ENCODE measurements at regions not wholly inside any gene's neighbourhood (a gene's known extent, or its start where the extent isn't known, plus 50 kb on each side); places are given as distances from the start of the nearest gene placed in this dataset.
A peak's percentile ranks its signal among the peaks of the same experiment; 100 is the strongest.
"Not testable (repeated sequence)": the region's sequence is repeated elsewhere in the genome, so short reads cannot be mapped to it uniquely, and the experiment has no call there.

DNA sequence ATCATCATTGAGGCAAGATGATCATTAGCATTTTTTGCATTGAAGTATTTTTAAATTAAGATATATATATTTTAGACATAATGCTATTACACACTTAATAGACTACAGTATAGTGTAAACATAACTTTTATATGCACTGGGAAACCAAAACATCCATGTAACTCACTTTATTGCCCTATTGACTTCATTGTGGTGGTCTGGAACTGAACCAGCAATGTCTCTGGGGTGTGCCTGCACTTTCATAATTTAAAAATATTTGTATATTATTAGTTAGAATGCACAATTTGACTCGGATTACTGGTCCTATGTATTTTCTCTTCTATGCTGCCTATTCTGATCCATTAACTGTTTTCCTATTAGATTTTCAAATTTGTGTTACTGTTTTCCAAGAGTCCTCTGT lies 109.1 kb upstream of the SPATA12 start:
- H3K4me3 ChIP-seq, result no peak overlapping the region
- TF ChIP-seq, protein P1, sequence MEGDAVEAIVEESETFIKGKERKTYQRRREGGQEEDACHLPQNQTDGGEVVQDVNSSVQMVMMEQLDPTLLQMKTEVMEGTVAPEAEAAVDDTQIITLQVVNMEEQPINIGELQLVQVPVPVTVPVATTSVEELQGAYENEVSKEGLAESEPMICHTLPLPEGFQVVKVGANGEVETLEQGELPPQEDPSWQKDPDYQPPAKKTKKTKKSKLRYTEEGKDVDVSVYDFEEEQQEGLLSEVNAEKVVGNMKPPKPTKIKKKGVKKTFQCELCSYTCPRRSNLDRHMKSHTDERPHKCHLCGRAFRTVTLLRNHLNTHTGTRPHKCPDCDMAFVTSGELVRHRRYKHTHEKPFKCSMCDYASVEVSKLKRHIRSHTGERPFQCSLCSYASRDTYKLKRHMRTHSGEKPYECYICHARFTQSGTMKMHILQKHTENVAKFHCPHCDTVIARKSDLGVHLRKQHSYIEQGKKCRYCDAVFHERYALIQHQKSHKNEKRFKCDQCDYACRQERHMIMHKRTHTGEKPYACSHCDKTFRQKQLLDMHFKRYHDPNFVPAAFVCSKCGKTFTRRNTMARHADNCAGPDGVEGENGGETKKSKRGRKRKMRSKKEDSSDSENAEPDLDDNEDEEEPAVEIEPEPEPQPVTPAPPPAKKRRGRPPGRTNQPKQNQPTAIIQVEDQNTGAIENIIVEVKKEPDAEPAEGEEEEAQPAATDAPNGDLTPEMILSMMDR (IDR thresholded peaks at IDR 0.05), result no peak
- no peak for TF ChIP-seq POLR2A (IDR thresholded peaks at IDR 0.05)
- intact Hi-C loops (cut with DNase I; ENCODE audit: low total_unique reads), result no loop called here
- 62 to 74% (median 65%) methylated on average over 1 of the region's 1 CpG for WGBS, 5 donors
- H3K4me1 ChIP-seq, result peaks cover 0 to 7% (median 3%) of the 10 kb centered on the region in 4 donors
- H3K36me3 ChIP-seq, result no peaks in the 10 kb centered on the region
- H3K9me3 ChIP-seq, result no peaks in the 10 kb centered on the region
- DNase-seq, result no peak
- H3K27me3 ChIP-seq, result no peaks in the 10 kb centered on the region
- H3K27ac ChIP-seq, result no peak overlapping the region

DNA sequence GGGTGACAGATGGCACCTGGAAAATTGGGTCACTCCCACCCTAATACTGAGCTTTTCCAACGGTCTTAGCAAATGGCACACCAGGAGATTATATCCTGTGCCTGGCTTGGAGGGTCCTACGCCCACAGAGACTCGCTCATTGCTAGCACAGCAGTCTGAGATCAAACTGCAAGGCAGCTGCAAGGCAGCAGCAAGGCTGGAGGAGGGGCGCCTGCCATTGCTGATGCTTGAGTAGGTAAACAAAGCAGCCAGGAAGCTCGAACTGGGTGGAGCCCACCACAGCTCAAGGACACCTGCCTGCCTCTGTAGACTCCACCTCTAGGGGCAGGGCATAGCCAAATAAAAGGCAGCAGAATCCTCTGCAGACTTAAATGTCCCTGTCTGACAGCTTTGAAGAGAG lies 115.1 kb upstream of the SPATA12 start:
- Histone ChIP-seq H3K4me1 (peaks cover 9 to 22% (median 16%) of the 10 kb centered on the region in 4 donors), H3K9me3 (peaks cover 0 to 11% (median 5%) of the 10 kb centered on the region in 4 donors)
- H3K27ac ChIP-seq; intact Hi-C loops (cut with DNase I; ENCODE audit: low total_unique reads); DNase-seq; H3K36me3 ChIP-seq; H3K4me3 ChIP-seq; H3K27me3 ChIP-seq: not testable (repeated sequence)
- 62 to 85% (median 84%) methylated on average over 5 of the region's 5 CpGs for WGBS, 5 donors

DNA sequence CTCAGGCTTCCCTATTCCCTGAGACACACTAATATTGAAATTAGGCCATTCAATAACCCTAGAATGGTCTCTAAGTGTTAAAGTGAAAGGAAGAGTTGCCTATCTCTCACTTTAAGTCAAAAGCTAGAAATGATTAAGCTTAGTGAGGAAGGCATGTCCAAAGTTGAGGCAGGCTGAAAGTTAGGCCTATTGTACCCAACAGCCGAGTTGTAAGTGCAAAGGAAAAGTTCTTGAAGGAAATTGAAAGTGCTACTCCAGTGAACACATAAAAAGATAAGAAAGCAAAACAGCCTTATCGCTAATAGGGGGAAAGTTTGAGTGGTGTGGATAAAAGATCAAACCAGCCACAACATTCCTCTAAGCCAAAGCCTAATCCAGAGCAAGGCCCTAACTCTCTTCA lies 117.9 kb upstream of the SPATA12 start:
- Histone ChIP-seq H3K9me3 (peaks cover 0 to 11% (median 5%) of the 10 kb centered on the region in 4 donors), H3K4me1 (peaks cover 9 to 22% (median 19%) of the 10 kb centered on the region in 4 donors), H3K4me3 (no peak overlapping the region), H3K27me3 (no peaks in the 10 kb centered on the region), H3K27ac (peak overlapping the region; percentile 35 to 67 (median 63)), H3K36me3 (no peaks in the 10 kb centered on the region)
- intact Hi-C loops (cut with DNase I; ENCODE audit: low total_unique reads), result no loop called here
- TF ChIP-seq POLR2AphosphoS5 (IDR thresholded peaks at IDR 0.05) (peak in 2 of 3 donors; percentile 41 to 55), POLR2A (IDR thresholded peaks at IDR 0.05) (no peak)
- WGBS, 5 donors, result 24 to 57% (median 45%) methylated on average over 2 of the region's 2 CpGs
- DNase-seq, result peak in 1 of 2 donors; percentile 36

DNA sequence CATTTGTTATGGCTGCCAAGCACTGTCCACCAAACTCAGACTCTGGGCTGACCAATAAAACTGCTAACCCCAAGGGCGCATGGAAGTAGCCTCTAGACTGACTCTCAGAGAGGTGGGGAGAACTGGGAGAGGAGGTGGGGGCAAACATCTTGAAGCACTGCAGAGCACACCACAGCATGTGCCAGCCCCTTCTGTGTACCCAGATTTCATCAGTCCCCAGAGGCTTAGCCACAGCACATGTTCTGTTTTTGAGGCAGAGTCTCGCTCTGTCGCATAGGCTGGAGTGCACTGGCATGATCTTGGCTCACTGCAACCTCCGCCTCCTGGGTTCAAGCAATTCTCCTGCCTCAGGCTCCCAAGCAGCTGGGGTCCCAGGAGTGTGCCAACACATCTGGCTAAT lies 119.5 kb upstream of the SPATA12 start:
- H3K9me3 ChIP-seq, result peaks cover 0 to 10% (median 4%) of the 10 kb centered on the region in 4 donors
- peaks cover 9 to 22% (median 19%) of the 10 kb centered on the region in 4 donors for H3K4me1 ChIP-seq
- H3K27ac ChIP-seq, result no peak overlapping the region
- no peak for DNase-seq
- WGBS, 5 donors, result 95 to 100% (median 97%) methylated on average over 4 of the region's 4 CpGs
- no peaks in the 10 kb centered on the region for H3K27me3 ChIP-seq
- TF ChIP-seq POLR2A (IDR thresholded peaks at IDR 0.05) (no peak), EP300 (IDR thresholded peaks at IDR 0.05) (no peak), POLR2AphosphoS5 (IDR thresholded peaks at IDR 0.05) (no peak)
- TF ChIP-seq, protein P1 (IDR thresholded peaks at IDR 0.05), result no peak
- no peak overlapping the region for H3K4me3 ChIP-seq
- H3K36me3 ChIP-seq, result no peaks in the 10 kb centered on the region
- intact Hi-C loops (cut with DNase I; ENCODE audit: low total_unique reads), result no loop called here

DNA sequence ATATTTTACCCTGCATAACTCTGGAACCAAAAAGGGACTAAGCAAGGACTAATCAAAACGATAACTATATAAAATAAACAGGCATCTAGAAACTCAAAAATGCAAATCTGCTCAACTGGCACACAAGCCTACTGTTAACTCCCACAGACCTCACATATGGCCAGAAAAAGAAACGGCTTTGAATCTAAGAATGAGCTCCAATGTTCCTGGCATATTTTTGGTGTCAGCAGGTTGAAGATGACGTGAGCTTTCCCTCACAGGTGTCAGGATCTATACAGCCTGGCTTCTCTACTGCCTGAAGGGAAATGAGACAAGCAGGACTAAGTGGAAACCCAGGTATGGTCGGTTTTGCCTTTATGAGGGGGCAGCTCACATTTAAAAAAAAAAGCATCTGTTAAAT lies 120.1 kb upstream of the SPATA12 start:
- intact Hi-C loops (cut with DNase I; ENCODE audit: low total_unique reads), result no loop called here
- TF ChIP-seq POLR2A (IDR thresholded peaks at IDR 0.05) (no peak), EP300 (IDR thresholded peaks at IDR 0.05) (no peak), POLR2AphosphoS5 (IDR thresholded peaks at IDR 0.05) (no peak)
- TF ChIP-seq, protein P1 (IDR thresholded peaks at IDR 0.05), result no peak
- Histone ChIP-seq H3K36me3 (no peaks in the 10 kb centered on the region), H3K27me3 (no peaks in the 10 kb centered on the region), H3K9me3 (peaks cover 0 to 4% (median under 1%) of the 10 kb centered on the region in 4 donors), H3K27ac (no peak overlapping the region), H3K4me1 (peaks cover 9 to 22% (median 19%) of the 10 kb centered on the region in 4 donors), H3K4me3 (no peak overlapping the region)
- DNase-seq, result no peak
- 34 to 67% (median 46%) methylated on average over 4 of the region's 4 CpGs for WGBS, 5 donors

All from stomach (tissue), 8 donors.